Omental fat pad (tissue), 3 donors: ENCODE measurements at regions not wholly inside any gene's neighbourhood (a gene's known extent, or its start where the extent isn't known, plus 50 kb on each side); places are given as distances from the start of the nearest gene placed in this dataset.

Experiments
- ATAC-seq: fragments of 150-250 bp; one replicate; pipeline ENCODE4 v1.9.1; 2016; ENCODE audit warnings: mild to moderate bottlenecking, moderate library complexity; ENCODE audit not compliant: low FRiP score
- DNase-seq: peaks from one replicate; pipeline ENCODE4 v3.0.0-alpha.2; 2019; ENCODE audit warnings: low spot score
- CTCF ChIP-seq, 3 donors: fragments of 450-650 bp; IDR thresholded peaks; one replicate each; pipeline ENCODE4 v1.5.1; 2016 to 2017; ENCODE audit warnings: antibody characterized with exemption in 3 of 3, mild to moderate bottlenecking in 3 of 3, moderate library complexity in 2 of 3

GRCh38 chr12:19064713-19065112 lies 64.8 kb upstream of the PLEKHA5 start:
- ATAC-seq (no peak), DNase-seq (no peak)
- TF ChIP-seq CTCF (IDR thresholded peaks at IDR 0.05): no peak

GRCh38 chr12:19065223-19065622 lies 64.3 kb upstream of the PLEKHA5 start:
- no peak for TF ChIP-seq CTCF (IDR thresholded peaks at IDR 0.05)
- ATAC-seq: no peak

GRCh38 chr12:19065871-19066270 lies 63.7 kb upstream of the PLEKHA5 start:
- no peak for TF ChIP-seq CTCF (IDR thresholded peaks at IDR 0.05)
- DNase-seq (no peak), ATAC-seq (no peak)

More at GRCh38 chr12:19065223-19065622, 64.3 kb upstream of the PLEKHA5 start:
- no peak for DNase-seq

DNA sequence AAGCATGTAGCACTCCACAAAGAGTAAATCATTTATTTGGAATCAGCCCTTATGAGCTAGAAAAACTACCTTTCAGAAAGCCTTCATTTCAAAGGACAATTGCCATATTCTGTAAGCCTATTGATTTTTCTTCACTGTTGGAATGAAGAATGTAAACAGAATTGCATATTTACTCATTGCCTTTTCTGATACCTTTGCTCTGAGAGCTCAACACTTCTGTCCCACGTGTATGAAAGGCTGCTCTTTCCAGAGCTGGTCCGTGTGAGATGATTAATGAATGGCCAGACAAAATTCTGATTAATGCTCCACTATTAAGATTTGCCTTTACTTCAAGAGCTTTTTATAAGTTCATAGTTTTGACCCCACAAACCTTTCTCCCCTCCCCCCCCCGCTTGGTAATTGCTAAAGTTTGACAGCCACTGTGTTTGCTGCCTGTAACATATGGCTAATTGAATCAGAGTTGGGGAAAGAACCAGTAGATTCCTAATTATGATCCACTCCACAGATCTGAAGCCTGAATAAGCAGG lies 63.0 kb upstream of the PLEKHA5 start:
- TF ChIP-seq CTCF (IDR thresholded peaks at IDR 0.05): no peak
- DNase-seq (no peak), ATAC-seq (no peak)

GRCh38 chr12:19068137-19068536 lies 61.4 kb upstream of the PLEKHA5 start:
- ATAC-seq: no peak
- no peak for DNase-seq
- no peak for TF ChIP-seq CTCF (IDR thresholded peaks at IDR 0.05)

GRCh38 chr12:19070341-19070740 lies 59.2 kb upstream of the PLEKHA5 start:
- no peak for DNase-seq
- TF ChIP-seq CTCF (IDR thresholded peaks at IDR 0.05): no peak
- ATAC-seq: no peak

DNA sequence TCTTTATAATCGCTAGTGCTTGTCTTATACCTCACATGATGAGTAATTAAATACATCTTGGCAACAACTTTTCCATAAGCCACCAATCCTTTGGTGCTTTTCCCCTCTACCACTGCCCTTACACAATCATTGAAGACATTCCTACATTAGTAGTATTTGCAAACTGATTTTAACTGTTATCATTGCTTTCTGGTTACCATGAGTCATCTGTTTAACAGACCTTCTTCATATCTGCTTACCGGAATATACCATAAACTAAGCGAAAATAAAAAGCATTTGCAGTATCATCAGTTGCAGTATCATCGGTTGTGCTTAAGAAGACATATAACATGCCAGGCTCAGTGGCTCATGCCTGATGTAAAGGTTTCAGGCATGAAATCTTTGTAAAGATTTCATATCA lies 54.8 kb upstream of the PLEKHA5 start:
- no peak for DNase-seq
- no peak for TF ChIP-seq CTCF (IDR thresholded peaks at IDR 0.05)
- no peak for ATAC-seq
